ENCODE measurements at regions not wholly inside any gene's neighbourhood (a gene's known extent, or its start where the extent isn't known, plus 50 kb on each side); places are given as distances from the start of the nearest gene placed in this dataset.

- Histone ChIP-seq H3K36me3 (ENCODE audit: control insufficient read depth in 2 of 4, insufficient read depth in 4 of 4, low read length in 3 of 4) (no peaks in the 10 kb centered on the region), H3K23me2 (ENCODE audit: low read depth, low read length) (peaks cover 2% of the 10 kb centered on the region; the same call in 1 of the 2 replicates), H2BK20ac (ENCODE audit: low read length) (no peak overlapping the region), H3K14ac (ENCODE audit: insufficient read length) (no peak overlapping the region), H3K9ac (replicated peaks in 1 of 4; ENCODE audit: extremely low read depth in 1 of 4, low read depth in 3 of 4, low read length in 3 of 4) (no peak overlapping the region), H3K4me3 (ENCODE audit: extremely low read depth in 1 of 4, insufficient read depth in 2 of 4, low read depth in 3 of 4, low read length in 4 of 4) (no peak overlapping the region), H3K79me1 (ENCODE audit: low read depth, low read length) (no peaks in the 10 kb centered on the region), H3K56ac (replicated peaks; ENCODE audit: insufficient read length, low read depth, low read length) (no peak overlapping the region), H4K5ac (ENCODE audit: insufficient read length, low read depth, low read length) (no peak overlapping the region), H3K4me2 (ENCODE audit: insufficient read depth in 1 of 2, low read depth in 2 of 2, low read length in 2 of 2) (no peak overlapping the region), H3K4ac (replicated peaks; ENCODE audit: insufficient read length, low read depth, low read length) (no peak overlapping the region), H3K27ac (ENCODE audit: low read depth, low read length) (no peak overlapping the region), H3K27me3 (replicated peaks in 1 of 4; ENCODE audit: control insufficient read depth in 3 of 4, extremely low read depth in 1 of 4, insufficient read depth in 3 of 4, low read length in 3 of 4) (peaks cover 0 to 3% (median 1%) of the 10 kb centered on the region in 4 experiments; a peak in 1 of 7 replicates), H2AK5ac (ENCODE audit: low read depth, low read length) (no peak overlapping the region), H2BK15ac (ENCODE audit: low read length) (no peak overlapping the region), H2BK120ac (replicated peaks; ENCODE audit: low read depth, low read length) (no peak overlapping the region), H2AFZ (ENCODE audit: low read length) (no peak overlapping the region), H3K9me3 (ENCODE audit: insufficient read depth in 2 of 2, low read depth in 1 of 2, low read length in 1 of 2) (no peaks in the 10 kb centered on the region), H3K23ac (ENCODE audit: insufficient read length) (no peak overlapping the region), H3K4me1 (replicated peaks in 1 of 4; ENCODE audit: control insufficient read depth in 3 of 4, insufficient read depth in 4 of 4, low read length in 3 of 4) (no peaks in the 10 kb centered on the region), H4K20me1 (replicated peaks in 1 of 2; ENCODE audit: control insufficient read depth in 1 of 2, insufficient read depth in 2 of 2, low read length in 2 of 2) (no peaks in the 10 kb centered on the region), H3K18ac (ENCODE audit: extremely low read depth, low read length) (no peak overlapping the region), H4K8ac (ENCODE audit: extremely low read depth, insufficient read depth, low read length) (no peak overlapping the region), H4K91ac (replicated peaks; ENCODE audit: insufficient read length, low read length) (no peak overlapping the region), H3K79me2 (ENCODE audit: control insufficient read depth in 1 of 2, insufficient read depth in 2 of 2, low read length in 2 of 2) (no peaks in the 10 kb centered on the region), H2BK5ac (ENCODE audit: low read depth, low read length) (no peak overlapping the region), H2BK12ac (ENCODE audit: low read depth, low read length) (no peak overlapping the region)
- FAIRE-seq = no peak
- 88% methylated on average over 3 of the region's 3 CpGs; no CpG with 5 or more reads in 1 of the 2 experiments for WGBS, 2 experiments (ENCODE audit: extremely low coverage in 1 of 2, insufficient coverage in 1 of 2, insufficient read length in 1 of 2, insufficient replicate concordance in 2 of 2, low coverage in 1 of 2, low lambda C conversion rate in 2 of 2, missing lambda C conversion rate in 1 of 2)
- ChIA-PET POLR2A (ENCODE audit: partially characterized antibody) (no interaction called here), CTCF (ENCODE audit: partially characterized antibody) (interaction anchor here (0.9 to 10.8 kb wide), 9 partner anchors 15 to 692 kb away, joined by 3 to 108 read pairs (median 3); no protein-coding TSS in a partner anchor)
- DNase-seq (ENCODE audit: low read depth in 1 of 2, low spot score in 2 of 2) = no peak
- TF ChIP-seq YY1 (IDR thresholded peaks at IDR 0.05; ENCODE audit: low read depth, low read length) (no peak), SAP30 (IDR thresholded peaks at IDR 0.05; ENCODE audit: insufficient read depth, insufficient replicate concordance, low read length) (no peak), CBX8 (IDR thresholded peaks at IDR 0.05; ENCODE audit: borderline replicate concordance, low read depth, low read length) (no peak), FOSL1 (IDR thresholded peaks at IDR 0.05; ENCODE audit: insufficient read depth, low read depth, low read length) (no peak), TBP (IDR thresholded peaks at IDR 0.05; ENCODE audit: low read depth, low read length) (no peak), SP1 (IDR thresholded peaks at IDR 0.05; ENCODE audit: low read depth, low read length) (no peak), RNF2 (IDR thresholded peaks at IDR 0.05; ENCODE audit: borderline replicate concordance, low read depth, low read length, missing control alignments, poor library complexity, severe bottlenecking) (no peak), CHD2 (IDR thresholded peaks at IDR 0.05; ENCODE audit: low read length) (no peak), SUZ12 (IDR thresholded peaks at IDR 0.05; ENCODE audit: low read length) (no peak), JUND (IDR thresholded peaks at IDR 0.05; ENCODE audit: low read length) (no peak), TAF1 (IDR thresholded peaks at IDR 0.05; ENCODE audit: low read depth, low read length) (no peak), CHD1 (IDR thresholded peaks at IDR 0.05; ENCODE audit: low read depth, low read length) (no peak), BRCA1 (IDR thresholded peaks at IDR 0.05; ENCODE audit: low read depth, low read length) (no peak), RFX5 (IDR thresholded peaks at IDR 0.05; ENCODE audit: borderline replicate concordance, low read depth, low read length) (no peak)
- TF ChIP-seq, protein P1, sequence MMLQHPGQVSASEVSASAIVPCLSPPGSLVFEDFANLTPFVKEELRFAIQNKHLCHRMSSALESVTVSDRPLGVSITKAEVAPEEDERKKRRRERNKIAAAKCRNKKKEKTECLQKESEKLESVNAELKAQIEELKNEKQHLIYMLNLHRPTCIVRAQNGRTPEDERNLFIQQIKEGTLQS (IDR thresholded peaks at IDR 0.05; ENCODE audit: insufficient read depth, low read depth, low read length) = no peak
These were observed 62.4 kb downstream of the GTPBP8 start for GRCh38 chr3:113053169-113053568.
